ENCODE measurements at regions not wholly inside any gene's neighbourhood (a gene's known extent, or its start where the extent isn't known, plus 50 kb on each side); places are given as distances from the start of the nearest gene placed in this dataset.

DNA sequence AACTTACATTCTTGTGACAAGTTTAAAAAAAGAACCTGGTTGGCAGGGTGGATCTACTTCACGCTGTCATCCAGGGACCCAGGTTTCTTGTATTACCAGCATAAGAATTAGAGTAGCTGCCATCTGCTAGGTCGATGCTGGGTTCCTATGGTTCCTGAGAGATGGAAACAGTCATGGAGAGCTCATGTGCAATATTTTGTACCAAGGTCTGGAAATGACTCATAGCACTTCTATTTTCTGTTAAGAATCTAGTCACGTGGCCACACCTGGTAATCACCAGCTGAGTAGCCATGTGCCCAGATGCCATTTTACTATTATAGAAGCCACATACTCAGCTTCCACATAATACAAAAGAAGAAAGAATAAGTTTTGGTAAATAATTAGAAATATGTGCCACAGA, 171.3 kb downstream of the CD83 start:
- no peaks in the 10 kb centered on the region for H3K27me3 ChIP-seq (replicated peaks; ENCODE audit: insufficient read depth)
- H3K79me2 ChIP-seq (ENCODE audit: insufficient read depth) = no peaks in the 10 kb centered on the region
- H3K9ac ChIP-seq = no peak overlapping the region
- no peak overlapping the region for H3K27ac ChIP-seq
- peaks cover 8% of the 10 kb centered on the region for H3F3A ChIP-seq (ENCODE audit: insufficient read depth)
- no peaks in the 10 kb centered on the region for H3K9me2 ChIP-seq (ENCODE audit: insufficient read depth)
- in situ Hi-C loops (cut with MboI) = no loop called here
- no peaks in the 10 kb centered on the region for H3K36me3 ChIP-seq (ENCODE audit: low read depth)
- no peak overlapping the region for H3K4me3 ChIP-seq
- no peaks in the 10 kb centered on the region for H3K9me3 ChIP-seq (ENCODE audit: low read depth)
- H4K20me1 ChIP-seq (ENCODE audit: insufficient read depth) = no peaks in the 10 kb centered on the region
- H3K4me1 ChIP-seq (ENCODE audit: insufficient read depth) = peaks cover 19% of the 10 kb centered on the region
- no peak overlapping the region for H3K4me2 ChIP-seq (ENCODE audit: unreplicated experiment)
- no peak for TF ChIP-seq EZH2 (IDR thresholded peaks at IDR 0.05; ENCODE audit: insufficient read depth, poor library complexity, severe bottlenecking)
- no peak for TF ChIP-seq EZH2phosphoT487 (IDR thresholded peaks at IDR 0.05; ENCODE audit: insufficient read depth, low read depth)
- H2AFZ ChIP-seq = no peak overlapping the region
- WGBS, 2 experiments (ENCODE audit: low coverage in 1 of 2, low lambda C conversion rate in 2 of 2, missing lambda C conversion rate in 2 of 2) = 74 to 80% methylated on average over 3 of the region's 3 CpGs
- peak; percentile 19 for DNase-seq

DNA sequence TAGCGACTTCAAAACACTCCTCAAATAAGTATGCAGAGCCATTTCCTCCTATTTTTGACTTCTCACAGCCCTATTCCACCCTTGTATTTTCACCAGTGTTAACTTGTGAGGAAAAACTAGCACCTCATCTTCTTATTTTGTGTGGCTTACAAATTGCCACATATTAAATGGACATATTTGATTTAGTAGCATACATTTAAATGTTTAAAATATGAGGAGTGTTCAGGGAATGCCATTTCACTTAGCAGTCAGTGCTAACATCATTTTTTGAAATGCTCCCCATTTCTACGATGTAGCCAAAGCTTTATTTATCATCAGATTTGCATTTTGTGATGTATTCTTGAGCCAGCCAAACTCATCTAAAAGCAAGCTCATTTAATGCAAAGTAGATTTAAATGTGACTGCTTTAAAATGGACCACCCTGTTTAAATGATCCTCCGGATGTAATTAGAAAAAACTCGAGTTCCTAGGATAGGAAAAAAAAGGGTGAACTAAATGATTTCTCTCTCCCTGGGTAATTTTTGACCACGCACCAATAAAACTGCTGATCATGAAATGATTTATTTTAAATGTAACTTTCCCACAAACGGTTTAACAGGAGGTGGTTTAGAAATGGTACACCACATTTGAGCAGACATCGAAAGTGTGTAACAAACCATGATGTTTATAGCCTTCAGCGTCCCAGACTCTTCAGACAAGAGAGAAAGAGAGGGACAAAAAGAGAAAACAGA, 172.6 kb downstream of the CD83 start:
- no peak overlapping the region for H3K4me3 ChIP-seq
- H3K9me2 ChIP-seq (ENCODE audit: insufficient read depth) = no peaks in the 10 kb centered on the region
- no peaks in the 10 kb centered on the region for H4K20me1 ChIP-seq (ENCODE audit: insufficient read depth)
- in situ Hi-C loops (cut with MboI) = no loop called here
- H3K27ac ChIP-seq = no peak overlapping the region
- H3K4me2 ChIP-seq (ENCODE audit: unreplicated experiment) = no peak overlapping the region
- H3K4me1 ChIP-seq (ENCODE audit: insufficient read depth) = peaks cover 19% of the 10 kb centered on the region
- 80 to 82% methylated on average over 8 of the region's 8 CpGs for WGBS, 2 experiments (ENCODE audit: low coverage in 1 of 2, low lambda C conversion rate in 2 of 2, missing lambda C conversion rate in 2 of 2)
- no peaks in the 10 kb centered on the region for H3K27me3 ChIP-seq (replicated peaks; ENCODE audit: insufficient read depth)
- no peak for TF ChIP-seq EZH2phosphoT487 (IDR thresholded peaks at IDR 0.05; ENCODE audit: insufficient read depth, low read depth)
- no peak for TF ChIP-seq EZH2 (IDR thresholded peaks at IDR 0.05; ENCODE audit: insufficient read depth, poor library complexity, severe bottlenecking)
- no peaks in the 10 kb centered on the region for H3K36me3 ChIP-seq (ENCODE audit: low read depth)
- H2AFZ ChIP-seq = no peak overlapping the region
- DNase-seq = no peak
- no peaks in the 10 kb centered on the region for H3K9me3 ChIP-seq (ENCODE audit: low read depth)
- H3F3A ChIP-seq (ENCODE audit: insufficient read depth) = peaks cover 8% of the 10 kb centered on the region
- no peak overlapping the region for H3K9ac ChIP-seq
- no peaks in the 10 kb centered on the region for H3K79me2 ChIP-seq (ENCODE audit: insufficient read depth)

DNA sequence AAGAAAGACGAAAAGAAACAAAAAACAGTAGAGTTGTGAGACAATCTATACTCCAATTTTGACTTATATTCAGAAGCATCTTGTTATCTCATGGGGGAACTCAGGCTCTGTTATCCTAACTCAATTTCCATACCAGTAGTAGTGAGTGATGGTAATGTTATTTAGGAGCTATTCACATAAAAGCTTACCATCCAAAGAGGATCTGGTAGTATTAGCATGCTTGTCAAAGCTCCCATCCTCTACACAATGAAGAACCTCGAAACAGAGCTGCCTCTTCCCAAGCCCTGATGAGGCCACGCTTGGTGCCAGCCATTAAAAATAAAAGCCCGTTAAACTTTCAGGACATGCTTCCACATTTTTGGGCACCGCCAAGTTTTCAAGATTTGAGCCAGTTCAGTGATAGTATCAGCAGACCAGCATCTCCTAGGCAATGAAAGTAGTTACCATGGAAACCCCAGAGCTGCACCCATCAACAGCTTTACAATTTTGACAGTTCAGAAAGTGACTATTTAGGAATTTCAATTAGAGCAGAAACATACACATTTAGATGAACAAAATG, 173.3 kb downstream of the CD83 start:
- no peak for DNase-seq
- TF ChIP-seq EZH2 (IDR thresholded peaks at IDR 0.05; ENCODE audit: insufficient read depth, poor library complexity, severe bottlenecking) = no peak
- TF ChIP-seq EZH2phosphoT487 (IDR thresholded peaks at IDR 0.05; ENCODE audit: insufficient read depth, low read depth) = no peak
- no peak overlapping the region for H3K4me3 ChIP-seq
- no peak overlapping the region for H2AFZ ChIP-seq
- no peak overlapping the region for H3K27ac ChIP-seq
- WGBS, 2 experiments (ENCODE audit: low coverage in 1 of 2, low lambda C conversion rate in 2 of 2, missing lambda C conversion rate in 2 of 2) = 88 to 89% methylated on average over 5 of the region's 5 CpGs
- no peaks in the 10 kb centered on the region for H3K27me3 ChIP-seq (replicated peaks; ENCODE audit: insufficient read depth)
- no peak overlapping the region for H3K4me2 ChIP-seq (ENCODE audit: unreplicated experiment)
- no peaks in the 10 kb centered on the region for H3K36me3 ChIP-seq (ENCODE audit: low read depth)
- no peaks in the 10 kb centered on the region for H4K20me1 ChIP-seq (ENCODE audit: insufficient read depth)
- H3K79me2 ChIP-seq (ENCODE audit: insufficient read depth) = no peaks in the 10 kb centered on the region
- H3K9me3 ChIP-seq (ENCODE audit: low read depth) = no peaks in the 10 kb centered on the region
- no peaks in the 10 kb centered on the region for H3K9me2 ChIP-seq (ENCODE audit: insufficient read depth)
- in situ Hi-C loops (cut with MboI) = no loop called here
- peaks cover 14% of the 10 kb centered on the region for H3K4me1 ChIP-seq (ENCODE audit: insufficient read depth)
- H3K9ac ChIP-seq = no peak overlapping the region
- peaks cover 8% of the 10 kb centered on the region for H3F3A ChIP-seq (ENCODE audit: insufficient read depth)

DNA sequence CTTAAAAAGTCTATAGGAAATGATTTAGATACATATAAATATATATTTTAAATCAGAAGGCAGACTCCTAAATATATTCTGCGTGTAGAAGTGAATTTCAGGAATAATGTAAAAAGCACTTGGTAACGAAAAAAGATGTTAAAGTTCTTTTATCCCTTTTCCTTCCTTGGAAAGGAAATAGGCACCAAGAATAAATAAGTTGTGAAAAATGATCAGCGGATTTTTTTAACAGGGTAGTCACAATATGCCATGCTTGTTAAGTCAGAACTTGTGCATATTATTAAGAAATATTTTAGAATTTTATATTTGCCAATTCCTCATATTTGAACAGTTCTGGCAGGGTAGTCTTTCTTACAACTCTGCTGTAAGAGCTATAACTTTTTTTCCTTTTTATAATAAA, 173.8 kb downstream of the CD83 start:
- Histone ChIP-seq H3K27ac (no peak overlapping the region), H3K27me3 (replicated peaks; ENCODE audit: insufficient read depth) (no peaks in the 10 kb centered on the region), H3K4me1 (ENCODE audit: insufficient read depth) (peaks cover 10% of the 10 kb centered on the region), H3F3A (ENCODE audit: insufficient read depth) (peaks cover 8% of the 10 kb centered on the region), H2AFZ (no peak overlapping the region), H3K79me2 (ENCODE audit: insufficient read depth) (no peaks in the 10 kb centered on the region), H3K4me2 (ENCODE audit: unreplicated experiment) (no peak overlapping the region), H3K4me3 (no peak overlapping the region), H4K20me1 (ENCODE audit: insufficient read depth) (no peaks in the 10 kb centered on the region), H3K36me3 (ENCODE audit: low read depth) (no peaks in the 10 kb centered on the region), H3K9me3 (ENCODE audit: low read depth) (no peaks in the 10 kb centered on the region), H3K9ac (no peak overlapping the region), H3K9me2 (ENCODE audit: insufficient read depth) (no peaks in the 10 kb centered on the region)
- no peak for DNase-seq
- 85 to 88% methylated on average over 3 of the region's 3 CpGs for WGBS, 2 experiments (ENCODE audit: low coverage in 1 of 2, low lambda C conversion rate in 2 of 2, missing lambda C conversion rate in 2 of 2)
- TF ChIP-seq EZH2phosphoT487 (IDR thresholded peaks at IDR 0.05; ENCODE audit: insufficient read depth, low read depth) (no peak), EZH2 (IDR thresholded peaks at IDR 0.05; ENCODE audit: insufficient read depth, poor library complexity, severe bottlenecking) (no peak)
- in situ Hi-C loops (cut with MboI) = no loop called here

Measured in GM23248 (cell line).